Astrocyte of the cerebellum (primary cell): ENCODE measurements at regions not wholly inside any gene's neighbourhood (a gene's known extent, or its start where the extent isn't known, plus 50 kb on each side); places are given as distances from the start of the nearest gene placed in this dataset.
A peak's percentile ranks its signal among the peaks of the same experiment; 100 is the strongest.

Experiments
- DNase-seq: peaks from one replicate; pipeline ENCODE4 v3.0.0-alpha.2; 2011; ENCODE audit warnings: low read depth
- H3K4me3 ChIP-seq: 2 replicates; pipeline ENCODE4 v1.5.1; 2011; ENCODE audit warnings: mild to moderate bottlenecking, low read depth, low read length, moderate library complexity
- CTCF ChIP-seq: IDR thresholded peaks from 2 replicates; pipeline ENCODE4 v1.5.1; 2012; ENCODE audit warnings: low read length, low read depth, moderate library complexity, mild to moderate bottlenecking; ENCODE audit errors: missing control alignments
- in situ Hi-C: cut with HindIII; loops from 2 replicates; pipeline ENCODE4 v1.10.0; 2017; ENCODE audit warnings: low sequenced_read_pairs

GRCh38 chr4:46648088-46648744 is 258.3 kb upstream of the GABRA2 start:
- H3K4me3 ChIP-seq, result no peak overlapping the region
- TF ChIP-seq CTCF, result peak; percentile 66
- peak; percentile 3 for DNase-seq
- in situ Hi-C loops, result no loop called here

GRCh38 chr4:46645126-46645525 is 255.2 kb upstream of the GABRA2 start:
- TF ChIP-seq CTCF, result no peak
- in situ Hi-C loops, result no loop called here
- no peak for DNase-seq

More at GRCh38 chr4:46645126-46645525, 255.2 kb upstream of the GABRA2 start:
- no peak overlapping the region for H3K4me3 ChIP-seq
